Skeletal muscle cell (primary cell): ENCODE measurements at regions not wholly inside any gene's neighbourhood (a gene's known extent, or its start where the extent isn't known, plus 50 kb on each side); places are given as distances from the start of the nearest gene placed in this dataset.
A peak's percentile ranks its signal among the peaks of the same experiment; 100 is the strongest.
"Not testable (repeated sequence)": the region's sequence is repeated elsewhere in the genome, so short reads cannot be mapped to it uniquely, and the experiment has no call there.

Source experiments
- DNase-seq: peaks from one replicate; pipeline ENCODE4 v3.0.0-alpha.2; 2010; ENCODE audit warnings: low read depth
- H3K4me3 ChIP-seq: 2 replicates; pipeline ENCODE4 v1.5.1; 2011; ENCODE audit warnings: low read depth, mild to moderate bottlenecking, control low read depth, low read length, moderate library complexity

DNA sequence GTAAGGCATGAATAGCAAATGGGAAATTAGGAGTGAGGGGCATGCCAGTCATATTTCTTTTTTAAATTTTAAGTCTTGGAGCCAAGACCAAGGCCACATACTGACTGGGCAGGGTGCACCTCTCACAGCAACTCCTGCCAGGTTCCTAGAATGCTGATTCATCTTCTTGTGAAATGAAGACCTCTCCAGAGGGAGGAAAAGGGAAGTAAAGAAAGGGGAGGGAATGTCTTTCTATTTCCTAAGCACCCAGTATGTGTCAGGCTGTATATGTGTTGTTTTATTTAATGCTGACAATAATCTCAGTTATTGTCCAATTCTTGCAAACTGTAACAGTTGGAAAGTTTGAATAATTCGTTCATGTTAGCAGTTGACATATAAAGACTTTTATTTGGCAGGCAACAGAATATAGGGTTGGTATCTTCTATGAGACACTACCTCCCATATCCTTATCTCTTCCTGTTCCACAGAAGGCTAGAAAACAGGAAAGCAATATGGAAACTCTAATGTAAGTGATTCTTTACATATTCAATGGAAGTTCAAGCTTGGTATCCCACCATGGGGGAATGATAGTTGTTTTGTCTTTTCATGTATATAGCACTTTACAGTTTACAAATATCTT lies 259.1 kb upstream of the USP24 start:
- DNase-seq = peak; percentile 54
- H3K4me3 ChIP-seq = no peak overlapping the region

GRCh38 chr1:55473661-55474060 lies 258.5 kb upstream of the USP24 start:
- no peak for DNase-seq
- H3K4me3 ChIP-seq = no peak overlapping the region

- no peak for DNase-seq
- H3K4me3 ChIP-seq = no peak overlapping the region
Observed at GRCh38 chr1:55472784-55473183, 257.6 kb upstream of the USP24 start.

GRCh38 chr1:55472115-55472514 lies 257.0 kb upstream of the USP24 start:
- no peak overlapping the region for H3K4me3 ChIP-seq
- no peak for DNase-seq

- H3K4me3 ChIP-seq = no peak overlapping the region
- no peak for DNase-seq
Observed at GRCh38 chr1:55468142-55468795, 253.1 kb upstream of the USP24 start.

DNA sequence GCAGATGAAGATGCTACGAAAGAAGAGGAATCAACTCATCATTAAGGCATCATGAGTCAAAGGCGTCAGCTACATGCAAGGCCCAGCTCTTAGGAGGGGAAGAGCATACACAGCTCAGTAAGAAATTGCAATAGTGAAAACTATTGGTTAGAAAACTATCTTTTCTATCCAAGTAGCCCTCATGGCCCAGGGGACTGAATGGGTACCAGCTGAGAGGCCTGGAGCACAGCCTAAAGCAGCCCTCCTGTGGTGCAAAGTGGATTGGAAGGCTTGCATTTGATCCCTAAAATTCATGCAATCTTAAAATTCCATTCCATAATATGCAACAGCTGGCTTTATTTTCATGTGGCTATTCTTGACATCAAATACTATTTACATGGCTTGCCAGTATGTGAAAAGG lies 251.8 kb upstream of the USP24 start:
- DNase-seq = no peak
- H3K4me3 ChIP-seq = no peak overlapping the region

DNA sequence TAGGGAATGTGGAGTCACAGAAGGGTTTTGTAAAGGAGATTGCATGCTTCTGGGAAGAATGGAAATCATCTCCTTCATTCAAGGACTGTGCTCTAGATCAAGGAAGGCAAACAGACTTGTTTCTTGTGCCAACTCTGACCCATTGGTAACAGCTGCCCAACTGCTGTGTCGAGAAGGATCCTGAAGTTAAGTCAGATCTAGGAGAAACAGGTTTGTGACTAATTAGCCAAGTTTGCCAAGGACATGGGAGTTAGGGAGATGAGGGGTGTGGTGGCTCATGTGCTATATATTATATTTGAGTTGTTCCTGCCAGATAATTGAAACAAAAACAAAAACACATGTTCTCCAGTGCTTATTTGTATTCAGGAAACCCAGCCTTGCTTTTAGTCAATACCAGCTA lies 251.2 kb upstream of the USP24 start:
- no peak overlapping the region for H3K4me3 ChIP-seq

GRCh38 chr1:55464550-55464949 lies 249.4 kb upstream of the USP24 start:
- no peak for DNase-seq
- H3K4me3 ChIP-seq = no peak overlapping the region

More for the DNA sequence above, 251.2 kb upstream of the USP24 start:
- no peak for DNase-seq

DNA sequence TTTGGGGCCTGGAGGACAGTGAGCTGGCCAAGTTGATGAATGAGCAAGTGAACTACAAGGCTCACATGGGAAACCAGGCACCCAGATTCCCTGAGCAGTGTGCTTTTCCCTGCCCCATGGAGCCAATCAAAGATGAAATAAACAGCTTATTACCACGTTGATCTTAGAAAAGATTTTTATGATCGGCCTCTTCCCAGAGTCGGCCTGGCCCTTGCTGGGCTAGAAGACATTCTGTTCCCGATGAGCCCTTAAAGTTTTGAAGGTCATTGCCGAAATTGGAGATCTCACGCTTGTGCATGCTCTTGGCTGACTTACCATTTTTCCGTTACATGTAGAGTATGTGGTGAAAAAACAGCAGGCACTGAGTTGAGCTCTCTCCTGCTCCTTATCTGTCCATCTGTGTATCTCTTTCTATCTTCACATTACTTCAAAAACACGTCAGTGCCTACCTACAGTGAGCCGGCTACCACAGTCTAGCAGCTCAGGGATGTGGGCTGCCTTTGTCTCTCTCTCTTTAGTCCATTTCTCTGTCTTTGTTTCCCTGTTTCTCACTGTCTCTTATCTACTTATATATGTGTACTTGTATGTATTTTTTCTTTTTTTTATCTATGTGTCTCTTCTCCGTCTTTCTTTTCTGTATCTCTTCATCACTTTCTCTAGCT lies 248.8 kb upstream of the USP24 start:
- no peak for DNase-seq
- H3K4me3 ChIP-seq = no peak overlapping the region

DNA sequence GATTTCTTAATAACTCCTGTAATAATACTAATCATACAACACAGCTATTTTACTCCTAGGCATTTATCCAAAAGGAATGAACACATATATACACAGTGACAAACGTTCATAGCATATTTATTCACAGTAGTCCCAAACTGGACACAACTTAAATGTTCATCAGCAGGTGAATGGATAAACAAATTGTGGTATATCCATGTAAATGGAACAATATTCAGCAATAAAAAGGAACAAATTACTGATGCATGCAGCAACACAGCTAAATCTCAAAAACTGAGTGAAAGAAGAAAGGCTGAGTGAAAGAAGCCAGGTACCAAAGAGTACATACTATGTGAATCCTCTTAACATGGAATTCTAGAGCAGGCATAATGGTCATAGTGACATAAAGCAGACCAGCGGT lies 242.7 kb upstream of the USP24 start:
- no peak for DNase-seq

GRCh38 chr1:55456971-55457370 lies 241.8 kb upstream of the USP24 start:
- no peak for DNase-seq

More for the DNA sequence above, 242.7 kb upstream of the USP24 start:
- no peak overlapping the region for H3K4me3 ChIP-seq

GRCh38 chr1:55448261-55448660 lies 233.1 kb upstream of the USP24 start:
- no peak for DNase-seq
- no peak overlapping the region for H3K4me3 ChIP-seq

More at GRCh38 chr1:55456971-55457370, 241.8 kb upstream of the USP24 start:
- no peak overlapping the region for H3K4me3 ChIP-seq

GRCh38 chr1:55447488-55447887 lies 232.3 kb upstream of the USP24 start:
- no peak for DNase-seq
- no peak overlapping the region for H3K4me3 ChIP-seq

DNA sequence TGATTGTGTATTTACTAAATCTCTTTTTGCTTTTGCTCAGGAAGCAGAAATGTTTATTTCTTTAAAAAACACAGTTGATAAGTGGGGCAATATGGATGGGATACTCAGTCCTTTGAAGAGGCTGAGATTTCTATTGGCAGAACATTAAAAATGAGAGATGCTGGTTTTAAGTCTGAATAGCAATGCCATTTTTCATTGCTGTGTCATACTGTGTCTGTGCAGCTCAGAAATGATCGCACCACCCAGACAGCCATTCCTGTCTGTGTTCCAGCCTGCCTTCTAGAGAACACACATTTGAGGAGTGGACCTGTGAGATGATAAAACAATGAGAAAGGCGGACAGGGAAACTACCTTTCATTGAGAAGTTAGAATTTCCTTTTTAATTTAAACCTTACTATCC lies 231.2 kb upstream of the USP24 start:
- DNase-seq = no peak
- H3K4me3 ChIP-seq = no peak overlapping the region

- no peak overlapping the region for H3K4me3 ChIP-seq
- DNase-seq = no peak
Observed at GRCh38 chr1:55445416-55445815, 230.3 kb upstream of the USP24 start.

- H3K4me3 ChIP-seq = no peak overlapping the region
- no peak for DNase-seq
Observed at GRCh38 chr1:55444667-55445066, 229.5 kb upstream of the USP24 start.

DNA sequence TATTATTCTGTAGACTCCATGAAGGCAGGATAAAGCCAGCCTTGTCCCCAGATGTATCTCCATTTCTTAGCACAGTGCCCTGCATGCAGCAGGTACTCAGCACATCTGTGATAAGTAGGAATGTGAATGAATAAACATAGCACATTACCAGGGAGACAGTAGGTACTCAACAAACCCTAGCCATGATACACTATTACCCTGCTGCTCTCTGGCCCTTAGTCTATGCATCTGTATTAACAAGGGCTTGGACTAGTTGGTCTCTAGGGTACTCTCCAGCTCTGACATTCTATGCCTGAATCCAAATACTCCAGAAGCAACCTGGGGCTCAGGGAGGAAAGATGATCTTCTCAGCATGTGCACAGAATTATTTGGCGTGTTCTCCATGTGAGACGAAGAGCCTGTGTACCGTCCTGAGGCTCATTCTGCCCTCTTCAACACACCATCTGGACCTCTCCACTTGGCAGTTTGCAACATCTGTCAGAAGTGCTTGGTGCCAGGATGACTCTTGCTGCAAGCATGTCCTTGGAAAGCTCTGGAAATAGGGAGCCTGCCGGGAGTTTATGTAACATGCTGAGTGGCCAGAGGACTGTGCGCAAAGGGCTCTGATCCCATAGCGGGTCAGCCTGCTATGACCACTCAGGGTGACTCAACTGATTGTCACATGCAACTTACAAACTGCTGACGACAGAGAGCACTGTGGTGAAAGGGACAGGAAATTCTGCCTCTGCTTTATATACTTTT lies 228.2 kb upstream of the USP24 start:
- no peak overlapping the region for H3K4me3 ChIP-seq
- peak; percentile 99 for DNase-seq

DNA sequence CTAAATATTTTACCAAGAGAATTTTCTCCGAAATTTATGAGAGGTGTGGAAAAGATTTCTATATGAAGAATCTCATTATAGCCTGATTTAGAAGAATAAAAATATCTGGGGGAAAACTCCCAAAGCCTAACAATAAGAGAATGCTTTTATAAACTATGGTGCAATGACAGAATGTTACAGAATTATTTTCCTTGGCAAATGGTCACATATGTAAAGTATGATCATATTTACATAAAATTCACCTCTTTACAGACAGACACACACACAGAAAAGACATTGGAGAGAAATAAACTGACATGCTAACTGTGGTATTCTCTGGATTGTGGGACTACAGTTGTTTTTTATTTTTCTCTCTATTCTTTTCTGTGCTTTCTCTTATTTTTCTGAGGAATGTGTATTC lies 226.3 kb upstream of the USP24 start:
- no peak overlapping the region for H3K4me3 ChIP-seq
- DNase-seq = no peak

- no peak overlapping the region for H3K4me3 ChIP-seq
- DNase-seq = no peak
Observed at GRCh38 chr1:55437692-55438091, 222.5 kb upstream of the USP24 start.

- not testable (repeated sequence) for H3K4me3 ChIP-seq
Observed at GRCh38 chr1:55430720-55431119, 215.6 kb upstream of the USP24 start.

More at GRCh38 chr1:55430720-55431119, 215.6 kb upstream of the USP24 start:
- not testable (repeated sequence) for DNase-seq
